ENCODE measurements at regions not wholly inside any gene's neighbourhood (a gene's known extent, or its start where the extent isn't known, plus 50 kb on each side); places are given as distances from the start of the nearest gene placed in this dataset.

DNA sequence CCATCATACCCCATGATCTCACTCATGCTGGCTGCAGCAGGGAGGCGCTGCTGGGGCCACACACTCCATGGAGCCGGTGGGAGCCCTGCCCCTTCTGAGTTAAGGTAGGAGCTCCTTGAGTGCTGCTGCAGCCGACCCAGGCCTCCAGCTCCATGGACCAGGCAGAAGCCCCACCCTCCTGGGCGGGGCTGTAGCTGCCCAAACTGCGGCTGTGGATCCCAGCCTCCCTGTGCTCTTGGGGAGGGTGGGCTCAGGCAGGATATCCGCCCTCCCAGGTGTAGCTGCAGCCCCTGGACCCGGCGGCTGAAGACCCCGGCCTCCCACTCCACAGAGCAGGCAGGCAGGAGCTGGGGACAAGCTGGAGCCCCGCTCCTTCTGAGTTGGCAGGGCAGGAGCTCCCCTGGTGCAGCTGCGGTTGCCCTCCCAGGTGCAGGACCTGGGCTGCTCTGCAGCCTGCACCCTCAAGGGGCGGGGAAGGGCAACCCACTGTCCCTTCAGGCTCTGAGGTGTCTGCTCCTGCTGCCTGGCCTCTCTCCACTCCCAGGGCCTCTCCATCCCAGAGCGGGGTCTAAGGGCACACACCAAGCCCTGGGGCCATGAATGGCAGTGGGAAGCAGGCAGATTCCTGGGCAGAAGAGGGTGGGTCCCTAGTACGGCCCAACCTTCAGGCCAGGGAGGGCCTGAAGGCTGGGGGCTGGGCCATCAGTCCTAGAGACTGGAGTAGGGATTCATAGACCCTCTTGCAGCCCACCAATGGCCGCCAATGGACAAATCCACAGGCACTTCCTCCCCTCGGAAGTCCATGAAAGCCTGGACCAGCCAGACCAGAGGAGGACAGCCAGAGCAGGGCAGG lies 466.1 kb downstream of the DTHD1 start:
- no peak for DNase-seq
- TF ChIP-seq GATA1 (IDR thresholded peaks at IDR 0.05; ENCODE audit: low read depth, low read length) = no peak
- no peak for TF ChIP-seq POLR2A (IDR thresholded peaks at IDR 0.05; ENCODE audit: low read length)

DNA sequence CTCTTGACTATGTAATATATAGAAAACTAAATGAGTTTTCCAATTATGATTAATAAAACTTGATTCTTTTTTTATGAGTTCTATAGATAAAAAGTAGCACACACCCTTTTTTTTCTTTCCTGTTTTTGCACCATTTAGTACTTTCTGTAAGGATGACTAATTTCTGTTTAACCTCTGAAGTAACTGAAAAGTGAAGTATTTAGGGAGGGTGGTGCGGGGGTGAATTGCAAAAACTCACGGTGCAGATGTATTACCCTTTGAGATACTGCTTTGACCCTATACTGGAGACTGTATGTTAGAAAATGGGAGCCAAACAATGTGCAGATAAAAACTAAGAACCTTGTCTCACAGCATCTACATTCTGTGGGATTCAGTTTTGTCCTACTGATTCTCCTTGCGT lies 471.6 kb downstream of the DTHD1 start:
- TF ChIP-seq GATA1 (IDR thresholded peaks at IDR 0.05; ENCODE audit: low read depth, low read length) = no peak
- TF ChIP-seq POLR2A (IDR thresholded peaks at IDR 0.05; ENCODE audit: low read length) = no peak
- DNase-seq = no peak

DNA sequence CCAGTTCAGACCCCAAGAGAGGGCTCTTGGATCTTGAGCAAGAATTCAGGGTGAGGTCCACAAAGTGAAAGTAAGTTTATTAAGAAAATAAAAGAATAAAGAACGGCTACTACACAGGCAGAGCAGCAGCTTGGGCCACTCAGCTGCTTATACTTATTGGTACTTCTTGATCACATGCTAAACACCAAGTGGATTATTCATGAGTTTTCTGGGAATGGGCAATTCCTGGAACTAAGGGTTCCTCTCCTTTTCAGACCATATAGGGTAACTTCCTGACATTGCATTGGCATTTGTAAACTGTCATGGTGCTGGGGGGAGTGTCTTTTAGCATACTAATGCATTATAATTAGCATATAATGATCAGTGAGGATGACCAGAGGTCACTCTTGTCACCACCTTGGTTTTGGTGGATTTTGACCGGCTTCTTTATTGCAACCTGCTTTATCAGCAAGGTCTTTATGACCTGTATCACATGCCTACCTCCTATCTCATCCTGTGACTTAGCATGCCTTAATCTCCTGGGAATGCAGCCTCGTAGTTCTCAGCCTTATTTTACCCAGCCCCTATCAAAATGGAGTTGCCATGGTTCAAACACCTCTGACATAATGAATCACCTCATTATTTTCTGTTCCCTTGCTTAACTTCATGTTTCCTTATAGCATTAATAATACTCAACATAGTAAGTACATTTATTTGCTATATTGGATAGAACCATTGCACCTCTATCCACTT lies 476.3 kb downstream of the DTHD1 start:
- DNase-seq = no peak
- TF ChIP-seq POLR2A (IDR thresholded peaks at IDR 0.05; ENCODE audit: low read length) (no peak), GATA1 (IDR thresholded peaks at IDR 0.05; ENCODE audit: low read depth, low read length) (no peak)

DNA sequence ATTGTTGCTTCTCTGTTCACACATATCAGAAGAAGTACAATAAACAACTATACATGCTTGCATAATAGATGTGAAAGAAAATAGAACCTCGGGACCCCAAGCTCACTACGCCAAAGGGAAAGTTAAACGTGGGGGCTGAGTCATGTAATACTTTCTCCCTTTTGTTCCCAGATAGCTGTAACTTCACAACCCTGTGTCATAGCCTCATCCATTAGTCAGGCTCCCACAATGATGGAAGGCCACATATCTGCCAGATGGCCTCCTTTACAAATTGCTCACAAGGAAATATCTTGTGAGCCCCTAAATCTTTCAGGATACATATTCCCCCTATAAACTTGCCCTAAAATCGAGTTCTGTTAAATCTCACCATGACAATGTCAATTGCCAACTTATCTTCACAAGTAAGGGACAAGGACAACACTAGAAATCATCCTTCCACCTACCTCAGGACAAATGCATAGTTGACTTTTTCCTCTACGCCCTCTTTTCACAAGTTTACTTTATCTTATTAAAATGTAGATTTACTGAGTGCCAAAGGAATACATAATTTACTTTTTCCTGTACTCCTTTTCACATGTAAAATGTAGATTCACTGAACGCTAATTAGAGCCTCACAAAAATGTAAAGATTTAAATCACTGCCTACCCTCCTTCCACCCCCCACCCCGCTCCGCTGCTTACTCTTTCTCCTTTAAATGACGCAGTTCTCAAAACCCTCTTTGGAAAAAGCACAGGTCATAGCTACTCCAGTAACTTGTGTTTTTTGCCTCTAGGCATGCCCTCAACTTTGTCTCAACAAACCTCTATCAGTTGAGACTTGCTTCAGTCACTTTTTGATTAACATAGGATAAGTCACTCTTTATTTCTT lies 477.1 kb downstream of the DTHD1 start:
- no peak for DNase-seq
- TF ChIP-seq GATA1 (IDR thresholded peaks at IDR 0.05; ENCODE audit: low read depth, low read length) = no peak
- no peak for TF ChIP-seq POLR2A (IDR thresholded peaks at IDR 0.05; ENCODE audit: low read length)

DNA sequence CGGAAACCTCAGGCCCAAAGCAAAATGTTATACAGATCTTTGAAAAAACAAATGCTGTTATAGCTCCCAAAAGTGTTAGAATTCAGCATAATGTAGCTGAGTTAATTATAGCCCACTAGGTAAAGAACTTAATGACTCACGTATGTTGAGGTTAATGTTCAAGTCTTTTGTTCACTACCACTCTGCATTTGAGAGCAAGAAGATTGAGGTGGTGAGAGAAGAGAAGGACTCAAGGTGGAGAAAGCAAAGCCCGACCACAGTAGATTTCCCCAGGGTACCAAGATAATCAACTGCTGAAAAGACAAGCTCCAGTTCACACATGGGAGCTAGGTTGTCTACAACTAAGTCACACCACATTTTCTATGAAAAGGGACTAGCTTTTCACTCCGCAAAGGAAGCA lies 480.2 kb downstream of the DTHD1 start:
- no peak for DNase-seq
- TF ChIP-seq GATA1 (IDR thresholded peaks at IDR 0.05; ENCODE audit: low read depth, low read length) (no peak), POLR2A (IDR thresholded peaks at IDR 0.05; ENCODE audit: low read length) (no peak)

DNA sequence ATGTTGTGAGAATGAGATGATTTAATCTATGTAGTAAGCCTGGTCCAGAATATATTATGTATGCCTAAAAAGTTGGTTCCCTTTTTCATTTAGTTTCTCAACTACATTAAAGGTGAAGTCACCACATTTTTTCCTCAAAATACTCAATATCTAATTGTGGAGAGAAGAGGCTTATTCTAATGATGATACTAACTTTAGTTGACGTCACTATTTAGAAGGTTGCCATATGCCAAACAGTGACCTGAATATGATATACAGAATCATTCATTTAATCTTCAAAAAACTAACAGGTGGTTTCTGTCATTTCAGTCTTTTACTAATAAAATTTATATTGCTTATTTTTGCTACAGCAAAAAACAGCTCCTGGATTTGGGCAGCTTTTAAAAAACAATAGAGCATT lies 480.7 kb upstream of the NWD2 start:
- no peak for DNase-seq
- TF ChIP-seq POLR2A (IDR thresholded peaks at IDR 0.05; ENCODE audit: low read length) = no peak

DNA sequence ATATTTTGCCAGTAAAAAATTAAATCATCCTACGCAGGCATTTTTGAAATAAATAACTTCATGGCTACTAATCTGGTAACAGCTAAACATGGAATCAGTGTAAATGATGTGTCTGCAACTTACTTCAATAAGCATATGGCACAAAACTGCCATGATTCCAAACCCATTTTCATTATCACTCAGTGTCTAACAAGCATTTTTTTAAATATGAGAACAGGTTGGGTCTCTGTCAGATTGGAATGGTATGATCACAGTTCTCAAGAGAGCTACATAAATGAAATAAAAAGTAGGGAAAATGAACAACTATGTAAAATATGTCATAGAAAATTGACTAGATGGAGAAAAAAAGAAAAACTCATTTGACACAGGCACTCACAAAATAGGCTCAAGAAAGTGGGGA lies 476.9 kb upstream of the NWD2 start:
- DNase-seq = no peak
- TF ChIP-seq GATA1 (IDR thresholded peaks at IDR 0.05; ENCODE audit: low read depth, low read length) (no peak), POLR2A (IDR thresholded peaks at IDR 0.05; ENCODE audit: low read length) (no peak)

DNA sequence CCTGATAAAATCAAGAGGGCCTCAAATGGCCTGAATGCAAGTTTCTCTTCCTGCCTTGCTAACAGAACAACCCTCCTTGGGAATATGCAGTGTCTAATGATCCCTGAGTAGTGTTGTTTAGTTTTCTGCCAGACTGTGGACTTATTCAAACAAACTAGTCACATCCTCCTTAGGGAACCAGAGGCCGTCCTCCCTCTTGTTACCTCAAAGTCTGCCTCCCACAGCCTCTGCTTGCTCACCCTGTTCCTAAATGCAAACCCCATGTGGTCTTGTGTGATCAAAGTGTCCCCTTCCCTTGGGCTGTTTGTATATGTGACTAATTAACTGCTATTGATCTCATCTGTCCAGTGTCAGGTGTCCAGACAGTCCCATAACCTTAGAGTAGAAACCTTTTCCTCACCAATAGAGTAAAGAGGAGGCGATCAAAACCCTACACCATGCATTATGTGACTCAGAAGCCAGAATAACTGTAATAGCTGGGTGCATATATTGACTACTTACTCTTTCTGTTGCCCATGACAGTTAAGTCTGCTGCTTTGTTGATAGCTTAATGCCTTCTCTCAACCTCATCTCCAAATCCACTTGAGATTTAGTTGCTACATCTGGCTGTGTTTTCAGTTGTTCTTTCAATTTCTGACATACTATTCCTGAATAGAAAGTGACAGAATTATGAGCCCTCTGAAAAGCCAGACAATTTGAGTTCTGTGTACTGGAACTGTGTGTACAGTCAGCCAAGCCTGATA lies 473.0 kb upstream of the NWD2 start:
- no peak for TF ChIP-seq GATA1 (IDR thresholded peaks at IDR 0.05; ENCODE audit: low read depth, low read length)
- TF ChIP-seq POLR2A (IDR thresholded peaks at IDR 0.05; ENCODE audit: low read length) = no peak
- DNase-seq = no peak

DNA sequence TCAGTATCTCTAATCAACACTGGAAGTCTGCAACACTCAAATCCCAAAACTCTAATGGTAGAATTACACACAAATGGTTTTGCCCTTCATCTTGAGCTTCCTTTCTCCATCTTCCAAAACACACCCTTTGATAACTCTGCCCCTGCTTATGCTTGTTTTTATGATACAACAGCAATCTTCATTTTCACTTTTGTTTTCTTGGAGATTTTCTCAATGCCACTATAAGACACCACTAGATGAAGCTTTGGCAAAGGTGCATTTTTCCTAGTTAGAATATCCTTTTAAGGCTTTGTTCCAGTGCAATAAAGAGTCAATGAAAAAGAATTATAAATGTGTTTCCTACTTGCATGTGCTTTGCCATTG lies 472.4 kb upstream of the NWD2 start:
- TF ChIP-seq GATA1 (IDR thresholded peaks at IDR 0.05; ENCODE audit: low read depth, low read length) (no peak), POLR2A (IDR thresholded peaks at IDR 0.05; ENCODE audit: low read length) (no peak)
- DNase-seq = no peak

DNA sequence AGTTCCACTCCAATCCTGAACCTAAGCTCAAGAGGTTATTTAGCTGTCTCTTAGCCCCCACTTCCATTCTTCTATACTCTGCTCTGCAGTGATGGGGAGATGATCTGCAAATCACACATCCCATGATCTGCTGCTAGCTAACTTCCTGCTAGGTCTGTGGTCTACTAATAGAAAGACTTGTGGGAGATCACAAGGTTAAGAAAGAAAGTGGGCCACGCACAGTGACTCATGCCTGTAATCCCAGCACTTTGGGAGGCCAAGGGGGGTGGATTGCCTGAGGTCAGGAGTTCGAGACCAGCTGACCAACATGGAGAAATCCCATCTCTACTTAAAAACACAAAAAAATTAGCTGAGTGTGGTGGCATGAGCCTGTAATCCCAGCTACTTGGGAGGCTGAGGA lies 471.1 kb upstream of the NWD2 start:
- DNase-seq = no peak
- no peak for TF ChIP-seq GATA1 (IDR thresholded peaks at IDR 0.05; ENCODE audit: low read depth, low read length)
- TF ChIP-seq POLR2A (IDR thresholded peaks at IDR 0.05; ENCODE audit: low read length) = no peak

DNA sequence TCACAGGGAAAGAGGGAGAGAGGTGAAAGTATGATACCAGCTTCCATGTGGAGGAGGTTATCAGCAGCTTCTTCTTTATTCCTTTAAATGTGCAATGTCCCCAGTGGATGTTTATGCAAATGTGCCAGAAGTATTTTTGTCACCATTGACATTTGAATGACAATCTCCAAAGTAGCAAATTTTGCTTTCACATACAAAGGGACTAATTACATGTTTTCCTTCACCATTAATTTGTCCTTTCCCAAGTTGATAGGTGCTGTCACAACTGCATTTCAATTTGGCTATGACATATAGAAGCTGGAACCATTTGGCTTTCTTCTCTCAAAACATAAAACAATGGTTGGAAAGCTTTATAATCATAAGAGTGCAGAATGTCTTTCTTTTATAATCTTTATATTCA lies 469.0 kb upstream of the NWD2 start:
- no peak for DNase-seq
- TF ChIP-seq POLR2A (IDR thresholded peaks at IDR 0.05; ENCODE audit: low read length) (no peak), GATA1 (IDR thresholded peaks at IDR 0.05; ENCODE audit: low read depth, low read length) (no peak)

DNA sequence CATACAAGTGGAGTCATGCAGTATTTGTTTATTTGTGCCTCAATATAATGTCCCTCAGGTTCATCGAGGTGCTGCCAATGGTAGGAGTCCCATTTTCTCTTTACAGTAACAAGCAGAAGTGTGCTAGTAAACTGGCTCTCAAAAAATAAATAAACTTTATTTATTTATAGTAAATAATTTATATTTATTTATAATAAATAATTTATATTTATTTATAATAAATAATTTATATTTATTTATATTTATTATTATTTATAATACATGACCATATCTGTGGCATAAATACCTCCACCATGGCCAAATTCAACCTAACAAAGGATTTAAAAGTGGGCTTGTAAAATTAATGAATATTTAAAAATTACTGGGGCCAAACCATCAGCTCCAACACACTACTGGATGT lies 464.9 kb upstream of the NWD2 start:
- DNase-seq = no peak
- no peak for TF ChIP-seq POLR2A (IDR thresholded peaks at IDR 0.05; ENCODE audit: low read length)
- no peak for TF ChIP-seq GATA1 (IDR thresholded peaks at IDR 0.05; ENCODE audit: low read depth, low read length)

DNA sequence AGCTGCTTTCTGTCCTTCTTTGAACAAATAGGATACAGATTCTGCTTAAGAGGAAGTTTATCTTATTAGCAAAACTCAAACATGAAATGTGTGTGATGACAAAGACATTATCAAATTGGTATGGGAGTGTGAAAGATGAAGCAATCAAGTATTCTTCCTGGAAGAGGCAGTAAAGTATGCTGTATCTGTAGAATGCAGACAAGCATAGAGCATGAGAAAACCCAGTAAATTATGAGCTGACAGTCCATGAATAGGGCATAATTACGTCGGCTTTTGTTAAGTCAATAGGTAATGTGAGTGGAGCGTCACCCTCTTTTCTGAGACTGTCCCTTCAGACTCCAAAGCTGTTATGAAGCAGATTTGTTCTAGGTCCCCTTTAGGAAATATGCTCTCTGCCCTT lies 458.6 kb upstream of the NWD2 start:
- DNase-seq = no peak
- TF ChIP-seq GATA1 (IDR thresholded peaks at IDR 0.05; ENCODE audit: low read depth, low read length) (no peak), POLR2A (IDR thresholded peaks at IDR 0.05; ENCODE audit: low read length) (no peak)
